ENCODE measurements at regions not wholly inside any gene's neighbourhood (a gene's known extent, or its start where the extent isn't known, plus 50 kb on each side); places are given as distances from the start of the nearest gene placed in this dataset.
"Not testable (repeated sequence)": the region's sequence is repeated elsewhere in the genome, so short reads cannot be mapped to it uniquely, and the experiment has no call there.

- no peak for DNase-seq
These were observed 190.3 kb downstream of the TMEM167A start for GRCh38 chr5:82886911-82887310.

- DNase-seq: peak in 1 of 2 experiments; percentile 13
These were observed 191.4 kb downstream of the TMEM167A start for GRCh38 chr5:82885627-82886389.

GRCh38 chr5:82884821-82885471, 192.2 kb downstream of the TMEM167A start:
- no peak for DNase-seq

GRCh38 chr5:82882316-82882715, 194.9 kb downstream of the TMEM167A start:
- no peak for DNase-seq

GRCh38 chr5:82881571-82882174, 195.5 kb downstream of the TMEM167A start:
- DNase-seq: no peak

GRCh38 chr5:82879089-82879488, 198.1 kb downstream of the TMEM167A start:
- no peak for DNase-seq

- no peak for DNase-seq
These were observed 203.7 kb downstream of the TMEM167A start for GRCh38 chr5:82873452-82873851.

GRCh38 chr5:82872321-82873288, 204.6 kb downstream of the TMEM167A start:
- DNase-seq: not testable (repeated sequence)

GRCh38 chr5:82865625-82866024, 211.6 kb downstream of the TMEM167A start:
- DNase-seq: no peak

GRCh38 chr5:82863266-82863665, 213.9 kb downstream of the TMEM167A start:
- DNase-seq: no peak

- no peak for DNase-seq
These were observed 214.5 kb downstream of the TMEM167A start for GRCh38 chr5:82862711-82863110.

GRCh38 chr5:82862261-82862660, 214.9 kb downstream of the TMEM167A start:
- DNase-seq: no peak

- DNase-seq: no peak
These were observed 215.5 kb downstream of the TMEM167A start for GRCh38 chr5:82861701-82862100.

- no peak for DNase-seq
These were observed 217.6 kb downstream of the TMEM167A start for GRCh38 chr5:82859451-82860140.

GRCh38 chr5:82858151-82859025, 218.8 kb downstream of the TMEM167A start:
- no peak for DNase-seq

GRCh38 chr5:82855893-82856550, 221.2 kb downstream of the TMEM167A start:
- no peak for DNase-seq

GRCh38 chr5:82854956-82855355, 222.2 kb downstream of the TMEM167A start:
- no peak for DNase-seq

- no peak for DNase-seq
These were observed 225.7 kb downstream of the TMEM167A start for GRCh38 chr5:82851471-82851870.

GRCh38 chr5:82850393-82850792, 226.8 kb downstream of the TMEM167A start:
- DNase-seq: no peak

GRCh38 chr5:82849885-82850284, 227.3 kb downstream of the TMEM167A start:
- no peak for DNase-seq

GRCh38 chr5:82847562-82847961, 229.6 kb downstream of the TMEM167A start:
- no peak for DNase-seq

All from NCI-H524 (cell line).